Ovary (tissue), 7 donors: ENCODE measurements at regions not wholly inside any gene's neighbourhood (a gene's known extent, or its start where the extent isn't known, plus 50 kb on each side); places are given as distances from the start of the nearest gene placed in this dataset.

Source experiments
- DNase-seq, 5 donors: peaks; one replicate each; pipeline ENCODE4 v3.0.0-alpha.2; 2019 to 2020
- H3K27ac ChIP-seq, 2 donors: fragments of 200-600 bp; one replicate each; pipeline versions ENCODE4 v1.5.1 to v1.8.0; 2019 to 2022
- H3K27me3 ChIP-seq: fragments of 200-600 bp; one replicate; pipeline ENCODE4 v1.8.0; 2022
- H3K36me3 ChIP-seq: fragments of 200-600 bp; sonication (generic); one replicate; pipeline ENCODE4 v1.5.1; 2019
- H3K4me1 ChIP-seq: one replicate; pipeline ENCODE4 v1.8.1; 2013; ENCODE audit warnings: mild to moderate bottlenecking, moderate library complexity; ENCODE audit not compliant: insufficient read depth
- H3K4me3 ChIP-seq: fragments of 200-600 bp; sonication (generic); one replicate; pipeline ENCODE4 v1.5.1; 2017
- H3K9me3 ChIP-seq, 2 donors: fragments of 200-600 bp in 1 of 2; sonication (generic) in 1 of 2; one replicate each; pipeline versions ENCODE4 v1.5.1 to v1.8.1; 2013 to 2019; ENCODE audit warnings: mild to moderate bottlenecking in 1 of 2, moderate library complexity in 1 of 2
- EP300 ChIP-seq: sonication (generic); formaldehyde crosslinking; IDR thresholded peaks from one replicate; pipeline ENCODE4 v1.6.1; 2017; ENCODE audit warnings: antibody characterized with exemption
- POLR2A ChIP-seq: fragments of 450-650 bp; IDR thresholded peaks from one replicate; pipeline ENCODE4 v1.6.1; 2017; ENCODE audit warnings: antibody characterized with exemption, mild to moderate bottlenecking, moderate library complexity
- WGBS, 3 donors: extraction: QIAGEN DNeasy Blood & Tissue Kit in 1 of 3; methylation state at CpG; one replicate each; pipeline versions ENCODE4 v1.1.5 to v1.1.7; 2013 to 2017; 5-methylcytosine and 5-hydroxymethylcytosine counted together
- intact Hi-C, 4 donors: fragments of 100-400 bp; cut with DNase I; formaldehyde crosslinking; loops; one replicate each; pipeline versions ENCODE4 v1.11.0 to v1.15.1; 2022 to 2023
- TF ChIP-seq, protein P1 (sequence below), 3 donors: fragments of 450-650 bp in 2 of 3; fragments of 200-600 bp in 1 of 3; IDR thresholded peaks; one replicate each; pipeline versions ENCODE4 v1.5.1 to v1.8.0; 2016 to 2022; ENCODE audit warnings: antibody characterized with exemption in 3 of 3, mild to moderate bottlenecking in 1 of 3
- donor health status: DM: no; HTN: no; CAD: no; lungs with moderate emphysema.
- donor health status: DM: no; HTN: no; CAD: no.
- donor health status: Bipolar disorder and iron deficiency.
- donor health status: DM: no; HTN: no; CAD: no.
- donor health status: DM: yes; HTN: yes; CAD: no.

GRCh38 chr3:16824081-16824696 is 60.6 kb upstream of the PLCL2 start:
- Histone ChIP-seq H3K9me3 (no peaks in the 10 kb centered on the region), H3K36me3 (no peaks in the 10 kb centered on the region), H3K4me1 (peaks cover 6% of the 10 kb centered on the region), H3K27me3 (no peaks in the 10 kb centered on the region), H3K27ac (no peak overlapping the region), H3K4me3 (no peak overlapping the region)
- TF ChIP-seq POLR2A, result no peak
- TF ChIP-seq, protein P1, sequence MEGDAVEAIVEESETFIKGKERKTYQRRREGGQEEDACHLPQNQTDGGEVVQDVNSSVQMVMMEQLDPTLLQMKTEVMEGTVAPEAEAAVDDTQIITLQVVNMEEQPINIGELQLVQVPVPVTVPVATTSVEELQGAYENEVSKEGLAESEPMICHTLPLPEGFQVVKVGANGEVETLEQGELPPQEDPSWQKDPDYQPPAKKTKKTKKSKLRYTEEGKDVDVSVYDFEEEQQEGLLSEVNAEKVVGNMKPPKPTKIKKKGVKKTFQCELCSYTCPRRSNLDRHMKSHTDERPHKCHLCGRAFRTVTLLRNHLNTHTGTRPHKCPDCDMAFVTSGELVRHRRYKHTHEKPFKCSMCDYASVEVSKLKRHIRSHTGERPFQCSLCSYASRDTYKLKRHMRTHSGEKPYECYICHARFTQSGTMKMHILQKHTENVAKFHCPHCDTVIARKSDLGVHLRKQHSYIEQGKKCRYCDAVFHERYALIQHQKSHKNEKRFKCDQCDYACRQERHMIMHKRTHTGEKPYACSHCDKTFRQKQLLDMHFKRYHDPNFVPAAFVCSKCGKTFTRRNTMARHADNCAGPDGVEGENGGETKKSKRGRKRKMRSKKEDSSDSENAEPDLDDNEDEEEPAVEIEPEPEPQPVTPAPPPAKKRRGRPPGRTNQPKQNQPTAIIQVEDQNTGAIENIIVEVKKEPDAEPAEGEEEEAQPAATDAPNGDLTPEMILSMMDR (IDR thresholded peaks at IDR 0.05), result no peak
- TF ChIP-seq EP300, result no peak
- WGBS, 3 donors, result 75 to 86% (median 86%) methylated on average over 5 of the region's 5 CpGs
- no peak for DNase-seq
- intact Hi-C loops, result no loop called here

- peak overlapping the region in 1 of 2 donors; percentile 13 for H3K27ac ChIP-seq
- WGBS, 3 donors, result 10 to 16% (median 11%) methylated on average over 5 of the region's 5 CpGs
- TF ChIP-seq POLR2A, result no peak
- TF ChIP-seq, protein P1 (IDR thresholded peaks at IDR 0.05), result no peak
- no peak for TF ChIP-seq EP300
These were observed 59.0 kb upstream of the PLCL2 start for GRCh38 chr3:16825617-16826204.

DNA sequence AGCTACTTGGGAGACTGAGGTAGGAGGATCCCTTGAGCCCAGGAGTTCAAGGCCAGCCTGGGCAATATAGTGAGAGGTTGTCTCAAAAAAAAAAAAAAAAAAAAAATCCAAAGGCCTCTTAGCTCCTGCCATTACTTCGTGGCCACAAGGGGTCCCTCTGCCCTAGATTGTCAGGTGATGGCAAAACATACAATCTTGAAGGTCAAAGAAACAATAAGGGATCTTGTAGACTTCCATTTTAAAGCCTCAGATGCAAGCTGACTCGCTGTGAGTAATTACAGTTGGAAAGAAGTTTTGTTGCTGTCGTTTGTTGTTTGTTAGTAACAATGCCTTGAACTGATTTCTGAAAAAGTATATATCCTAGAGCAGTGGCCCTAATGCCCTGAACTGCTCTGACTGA is 55.9 kb upstream of the PLCL2 start:
- Histone ChIP-seq H3K4me3 (no peak overlapping the region), H3K27me3 (no peaks in the 10 kb centered on the region), H3K4me1 (peaks cover 6% of the 10 kb centered on the region), H3K9me3 (no peaks in the 10 kb centered on the region), H3K27ac (no peak overlapping the region), H3K36me3 (no peaks in the 10 kb centered on the region)
- TF ChIP-seq EP300 (no peak), POLR2A (no peak)
- TF ChIP-seq, protein P1 (IDR thresholded peaks at IDR 0.05), result no peak
- intact Hi-C loops, result no loop called here
- no peak for DNase-seq
- 64 to 66% (median 65%) methylated on average over 3 of the region's 3 CpGs for WGBS, 3 donors

More at GRCh38 chr3:16825617-16826204, 59.0 kb upstream of the PLCL2 start:
- no peaks in the 10 kb centered on the region for H3K9me3 ChIP-seq
- peak in 4 of 5 donors; percentile 23 to 39 (median 28) for DNase-seq
- peaks cover 6% of the 10 kb centered on the region for H3K4me1 ChIP-seq
- no peak overlapping the region for H3K4me3 ChIP-seq
- no peaks in the 10 kb centered on the region for H3K36me3 ChIP-seq
- intact Hi-C loops, result no loop called here
- H3K27me3 ChIP-seq, result no peaks in the 10 kb centered on the region

- no peaks in the 10 kb centered on the region for H3K9me3 ChIP-seq
- intact Hi-C loops, result no loop called here
- 91 to 94% (median 94%) methylated on average over 4 of the region's 4 CpGs for WGBS, 3 donors
- TF ChIP-seq, protein P1 (IDR thresholded peaks at IDR 0.05), result no peak
- no peak for TF ChIP-seq EP300
- TF ChIP-seq POLR2A, result no peak
- H3K36me3 ChIP-seq, result no peaks in the 10 kb centered on the region
- DNase-seq, result no peak
- no peaks in the 10 kb centered on the region for H3K27me3 ChIP-seq
- no peak overlapping the region for H3K27ac ChIP-seq
- no peak overlapping the region for H3K4me3 ChIP-seq
- no peaks in the 10 kb centered on the region for H3K4me1 ChIP-seq
These were observed 52.9 kb upstream of the PLCL2 start for GRCh38 chr3:16831846-16832245.
